ENCODE measurements at regions not wholly inside any gene's neighbourhood (a gene's known extent, or its start where the extent isn't known, plus 50 kb on each side); places are given as distances from the start of the nearest gene placed in this dataset.

- H4K20me1 ChIP-seq (ENCODE audit: insufficient read depth, low read length) = no peaks in the 10 kb centered on the region
- H3K36me3 ChIP-seq (replicated peaks; ENCODE audit: low read depth, low read length) = no peaks in the 10 kb centered on the region
- H2AFZ ChIP-seq (ENCODE audit: low read depth, low read length) = no peak overlapping the region
- no peaks in the 10 kb centered on the region for H3K79me2 ChIP-seq (ENCODE audit: low read length)
- H3K9me3 ChIP-seq (ENCODE audit: insufficient read depth, low read length) = no peaks in the 10 kb centered on the region
- no peak overlapping the region for H3K9ac ChIP-seq (ENCODE audit: low read length)
- no peaks in the 10 kb centered on the region for H3K27me3 ChIP-seq (ENCODE audit: low read depth, low read length)
- H3K27ac ChIP-seq (ENCODE audit: low read length) = no peak overlapping the region
- no peaks in the 10 kb centered on the region for H3K4me1 ChIP-seq (ENCODE audit: low read length)
- H3K4me2 ChIP-seq (ENCODE audit: low read length) = no peak overlapping the region
- no peak overlapping the region for H3K4me3 ChIP-seq (ENCODE audit: low read length)
- no peak for TF ChIP-seq EZH2phosphoT487 (IDR thresholded peaks at IDR 0.05; ENCODE audit: low read depth)
- no peak for TF ChIP-seq CTCF (IDR thresholded peaks at IDR 0.05; ENCODE audit: low read depth, low read length)
Measured at GRCh38 chr5:105659396-105659795, 2011.3 kb downstream of the EFNA5 start.

GRCh38 chr5:105640328-105640727 is 2030.4 kb downstream of the EFNA5 start:
- H3K4me2 ChIP-seq (ENCODE audit: low read length) = no peak overlapping the region
- H3K27me3 ChIP-seq (ENCODE audit: low read depth, low read length) = no peaks in the 10 kb centered on the region
- no peaks in the 10 kb centered on the region for H3K9me3 ChIP-seq (ENCODE audit: insufficient read depth, low read length)
- H3K27ac ChIP-seq (ENCODE audit: low read length) = no peak overlapping the region
- H3K4me1 ChIP-seq (ENCODE audit: low read length) = no peaks in the 10 kb centered on the region
- no peak for TF ChIP-seq EZH2phosphoT487 (IDR thresholded peaks at IDR 0.05; ENCODE audit: low read depth)
- no peak for TF ChIP-seq CTCF (IDR thresholded peaks at IDR 0.05; ENCODE audit: low read depth, low read length)
- H2AFZ ChIP-seq (ENCODE audit: low read depth, low read length) = no peak overlapping the region
- H4K20me1 ChIP-seq (ENCODE audit: insufficient read depth, low read length) = no peaks in the 10 kb centered on the region
- H3K4me3 ChIP-seq (ENCODE audit: low read length) = no peak overlapping the region
- no peaks in the 10 kb centered on the region for H3K79me2 ChIP-seq (ENCODE audit: low read length)
- no peak overlapping the region for H3K9ac ChIP-seq (ENCODE audit: low read length)
- H3K36me3 ChIP-seq (replicated peaks; ENCODE audit: low read depth, low read length) = no peaks in the 10 kb centered on the region

GRCh38 chr5:105639511-105639910 is 2031.2 kb downstream of the EFNA5 start:
- TF ChIP-seq CTCF (IDR thresholded peaks at IDR 0.05; ENCODE audit: low read depth, low read length) (no peak), EZH2phosphoT487 (IDR thresholded peaks at IDR 0.05; ENCODE audit: low read depth) (no peak)

GRCh38 chr5:105639068-105639467 is 2031.7 kb downstream of the EFNA5 start:
- Histone ChIP-seq H3K9me3 (ENCODE audit: insufficient read depth, low read length) (no peaks in the 10 kb centered on the region), H4K20me1 (ENCODE audit: insufficient read depth, low read length) (no peaks in the 10 kb centered on the region), H3K9ac (ENCODE audit: low read length) (no peak overlapping the region), H3K4me1 (ENCODE audit: low read length) (no peaks in the 10 kb centered on the region), H2AFZ (ENCODE audit: low read depth, low read length) (no peak overlapping the region), H3K36me3 (replicated peaks; ENCODE audit: low read depth, low read length) (no peaks in the 10 kb centered on the region), H3K79me2 (ENCODE audit: low read length) (no peaks in the 10 kb centered on the region), H3K27me3 (ENCODE audit: low read depth, low read length) (no peaks in the 10 kb centered on the region), H3K27ac (ENCODE audit: low read length) (no peak overlapping the region), H3K4me2 (ENCODE audit: low read length) (no peak overlapping the region), H3K4me3 (ENCODE audit: low read length) (no peak overlapping the region)
- TF ChIP-seq CTCF (IDR thresholded peaks at IDR 0.05; ENCODE audit: low read depth, low read length) (no peak), EZH2phosphoT487 (IDR thresholded peaks at IDR 0.05; ENCODE audit: low read depth) (no peak)

More at GRCh38 chr5:105639511-105639910, 2031.2 kb downstream of the EFNA5 start:
- Histone ChIP-seq H2AFZ (ENCODE audit: low read depth, low read length) (no peak overlapping the region), H3K79me2 (ENCODE audit: low read length) (no peaks in the 10 kb centered on the region), H3K9ac (ENCODE audit: low read length) (no peak overlapping the region), H3K27me3 (ENCODE audit: low read depth, low read length) (no peaks in the 10 kb centered on the region), H4K20me1 (ENCODE audit: insufficient read depth, low read length) (no peaks in the 10 kb centered on the region), H3K4me2 (ENCODE audit: low read length) (no peak overlapping the region), H3K9me3 (ENCODE audit: insufficient read depth, low read length) (no peaks in the 10 kb centered on the region), H3K27ac (ENCODE audit: low read length) (no peak overlapping the region), H3K36me3 (replicated peaks; ENCODE audit: low read depth, low read length) (no peaks in the 10 kb centered on the region), H3K4me3 (ENCODE audit: low read length) (no peak overlapping the region), H3K4me1 (ENCODE audit: low read length) (no peaks in the 10 kb centered on the region)
